ENCODE measurements at regions not wholly inside any gene's neighbourhood (a gene's known extent, or its start where the extent isn't known, plus 50 kb on each side); places are given as distances from the start of the nearest gene placed in this dataset.

DNA sequence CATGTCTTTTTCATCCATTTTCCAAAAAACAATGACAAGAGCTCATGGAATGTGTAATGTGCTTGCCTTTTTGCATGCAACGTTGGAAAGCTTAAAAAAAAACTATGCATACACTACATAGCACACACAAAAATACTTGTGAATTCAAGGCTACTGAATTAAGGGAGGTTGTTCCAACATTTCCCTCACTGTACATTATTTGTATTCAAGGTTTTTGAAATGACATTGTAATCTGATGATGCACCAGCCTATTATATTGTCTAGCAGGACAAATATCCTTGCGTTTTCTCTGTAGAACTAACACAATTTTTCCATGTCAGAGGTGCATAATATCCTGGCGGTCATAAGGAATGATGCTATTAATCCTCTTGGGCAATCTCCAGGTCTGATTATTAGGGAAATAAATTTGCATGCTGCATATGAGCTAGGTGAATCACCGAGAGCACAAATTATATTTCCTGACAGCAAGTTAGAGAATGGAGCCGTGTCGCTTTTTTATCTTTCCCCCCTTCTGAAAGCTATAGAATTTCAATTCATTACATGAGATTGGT, 836.9 kb upstream of the FANCL start:
- Histone ChIP-seq H3K9me3 (no peaks in the 10 kb centered on the region), H3K36me3 (replicated peaks in 1 of 2; ENCODE audit: insufficient read depth in 1 of 2, low read depth in 2 of 2) (no peaks in the 10 kb centered on the region), H3K4me1 (no peaks in the 10 kb centered on the region), H3K4me3 (no peak overlapping the region), H3K27me3 (no peaks in the 10 kb centered on the region), H3K27ac (no peak overlapping the region)
- no peak for ATAC-seq
- DNase-seq: no peak
- TF ChIP-seq CTCF (IDR thresholded peaks at IDR 0.05) (no peak), POLR2A (IDR thresholded peaks at IDR 0.05) (no peak)
- 71 to 73% methylated on average over 6 of the region's 6 CpGs for WGBS, 2 donors
- intact Hi-C loops (cut with DNase I): no loop called here

- WGBS, 2 donors: 64 to 69% methylated on average over 6 of the region's 6 CpGs
- ATAC-seq: no peak
- DNase-seq: no peak
- no peak for TF ChIP-seq POLR2A (IDR thresholded peaks at IDR 0.05)
- H3K4me1 ChIP-seq: no peaks in the 10 kb centered on the region
- no peaks in the 10 kb centered on the region for H3K27me3 ChIP-seq
- intact Hi-C loops (cut with DNase I): no loop called here
- H3K27ac ChIP-seq: no peak overlapping the region
- no peak overlapping the region for H3K4me3 ChIP-seq
- no peaks in the 10 kb centered on the region for H3K36me3 ChIP-seq (replicated peaks in 1 of 2; ENCODE audit: insufficient read depth in 1 of 2, low read depth in 2 of 2)
- no peaks in the 10 kb centered on the region for H3K9me3 ChIP-seq
These were observed 836.1 kb upstream of the FANCL start for GRCh38 chr2:59077026-59077725.

DNA sequence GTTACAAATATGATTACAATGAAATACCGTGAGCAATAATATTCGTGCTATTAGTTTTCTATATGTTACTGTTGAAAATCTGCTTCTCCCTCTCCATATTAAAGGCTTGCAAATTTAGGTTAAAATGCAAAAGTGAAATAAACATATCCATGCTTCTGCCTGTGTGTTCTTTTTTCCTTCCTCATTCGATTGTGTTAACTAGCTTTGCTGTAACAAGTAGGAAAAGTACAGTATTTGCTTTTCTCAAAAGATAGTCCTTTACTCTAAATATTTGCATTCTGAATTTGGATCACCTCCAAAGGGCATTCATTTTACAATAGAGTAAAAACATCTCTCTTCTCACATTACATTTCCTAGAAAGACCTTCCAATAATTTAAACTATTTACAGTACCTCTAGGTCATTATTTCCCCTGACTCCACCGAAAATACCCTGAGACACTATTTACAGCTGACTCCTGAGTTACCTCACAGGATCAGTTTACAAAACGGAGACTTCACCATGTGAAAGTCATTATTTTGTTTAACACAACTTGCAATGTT, 835.0 kb upstream of the FANCL start:
- DNase-seq: no peak
- H3K4me1 ChIP-seq: no peaks in the 10 kb centered on the region
- H3K4me3 ChIP-seq: no peak overlapping the region
- H3K9me3 ChIP-seq: no peaks in the 10 kb centered on the region
- no peaks in the 10 kb centered on the region for H3K36me3 ChIP-seq (replicated peaks in 1 of 2; ENCODE audit: insufficient read depth in 1 of 2, low read depth in 2 of 2)
- no peak for ATAC-seq
- H3K27me3 ChIP-seq: no peaks in the 10 kb centered on the region
- no peak overlapping the region for H3K27ac ChIP-seq
- intact Hi-C loops (cut with DNase I): no loop called here
- TF ChIP-seq POLR2A (IDR thresholded peaks at IDR 0.05) (no peak), CTCF (IDR thresholded peaks at IDR 0.05) (no peak)
- WGBS, 2 donors: 46 to 56% methylated on average over 5 of the region's 5 CpGs

DNA sequence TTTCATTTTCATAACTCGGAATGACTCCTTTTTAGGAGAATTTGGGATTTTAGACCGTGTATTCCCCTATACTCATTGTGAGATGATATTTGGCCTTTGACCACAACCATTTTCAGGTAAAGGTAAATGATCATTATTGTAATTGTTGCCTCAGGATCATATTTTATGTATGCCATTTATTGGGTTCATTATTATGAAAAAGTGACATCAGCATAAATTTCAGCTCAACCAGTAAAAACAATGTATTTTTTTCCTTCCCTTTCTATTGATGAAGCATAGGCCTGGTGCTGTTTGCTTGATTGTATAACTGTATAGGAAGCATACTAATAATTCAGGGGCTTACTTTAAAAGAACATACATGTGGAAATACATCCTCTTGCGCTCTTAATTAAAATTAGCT, 832.9 kb upstream of the FANCL start:
- no peak for TF ChIP-seq POLR2A (IDR thresholded peaks at IDR 0.05)
- TF ChIP-seq CTCF (IDR thresholded peaks at IDR 0.05): no peak
- Histone ChIP-seq H3K9me3 (no peaks in the 10 kb centered on the region), H3K27me3 (no peaks in the 10 kb centered on the region), H3K36me3 (replicated peaks in 1 of 2; ENCODE audit: insufficient read depth in 1 of 2, low read depth in 2 of 2) (no peaks in the 10 kb centered on the region), H3K27ac (no peak overlapping the region), H3K4me3 (no peak overlapping the region), H3K4me1 (no peaks in the 10 kb centered on the region)
- WGBS, 2 donors: 55 to 80% methylated on average over 3 of the region's 3 CpGs
- ATAC-seq: no peak
- intact Hi-C loops (cut with DNase I): no loop called here
- DNase-seq: no peak

DNA sequence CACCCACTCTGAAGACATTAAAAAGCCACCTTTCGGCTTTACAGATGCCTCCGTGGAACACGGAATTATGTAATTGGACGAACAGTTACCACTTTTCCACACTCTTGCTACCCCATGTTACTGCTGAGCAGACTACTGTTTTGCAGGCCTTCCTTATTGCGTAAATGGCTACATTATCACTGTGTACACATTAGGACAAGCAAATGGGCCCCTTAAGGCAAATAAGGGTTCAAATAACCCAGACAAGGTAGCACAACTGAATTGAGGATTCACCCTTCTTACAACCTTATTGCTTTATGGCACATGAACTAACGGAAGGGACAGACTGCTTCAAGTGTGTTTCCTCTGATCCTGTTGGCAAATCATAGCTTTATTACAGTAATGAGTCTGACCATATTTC, 832.2 kb upstream of the FANCL start:
- ATAC-seq: no peak
- 72 to 78% methylated on average over 6 of the region's 6 CpGs for WGBS, 2 donors

More for the DNA sequence above, 832.2 kb upstream of the FANCL start:
- TF ChIP-seq POLR2A (IDR thresholded peaks at IDR 0.05): no peak
- TF ChIP-seq CTCF (IDR thresholded peaks at IDR 0.05): no peak
- Histone ChIP-seq H3K9me3 (no peaks in the 10 kb centered on the region), H3K4me3 (no peak overlapping the region), H3K27ac (no peak overlapping the region), H3K4me1 (no peaks in the 10 kb centered on the region), H3K36me3 (replicated peaks in 1 of 2; ENCODE audit: insufficient read depth in 1 of 2, low read depth in 2 of 2) (no peaks in the 10 kb centered on the region), H3K27me3 (no peaks in the 10 kb centered on the region)
- no peak for DNase-seq
- intact Hi-C loops (cut with DNase I): no loop called here
